Ectodermal cell (in vitro differentiated cells): ENCODE measurements at regions not wholly inside any gene's neighbourhood (a gene's known extent, or its start where the extent isn't known, plus 50 kb on each side); places are given as distances from the start of the nearest gene placed in this dataset.

Experiments used
- H3K27ac ChIP-seq: 2 replicates; pipeline ENCODE4 v1.7.0; 2013; ENCODE audit warnings: mild to moderate bottlenecking, low read depth, low read length; ENCODE audit not compliant: insufficient read depth, poor library complexity, severe bottlenecking
- H3K27me3 ChIP-seq: 2 replicates; pipeline ENCODE4 v1.7.0; 2013; ENCODE audit warnings: mild to moderate bottlenecking, low read length; ENCODE audit not compliant: insufficient read depth, control insufficient read depth, poor library complexity, severe bottlenecking
- H3K36me3 ChIP-seq: one replicate; pipeline ENCODE4 v1.7.0; 2013; ENCODE audit warnings: low read length; ENCODE audit not compliant: control insufficient read depth, insufficient read depth
- H3K4me1 ChIP-seq: one replicate; pipeline ENCODE4 v1.7.0; 2013; ENCODE audit warnings: low read length; ENCODE audit not compliant: control insufficient read depth, insufficient read depth
- H3K4me3 ChIP-seq: 2 replicates; pipeline ENCODE4 v1.7.0; 2013; ENCODE audit warnings: low read depth, low read length, control low read depth; ENCODE audit not compliant: insufficient read depth
- H3K9me3 ChIP-seq: 2 replicates; pipeline ENCODE4 v1.7.0; 2013; ENCODE audit warnings: mild to moderate bottlenecking, low read length, moderate library complexity; ENCODE audit not compliant: control insufficient read depth
- WGBS, 2 experiments: methylation state at CpG; one replicate each; pipeline ENCODE4 v1.1.7; 2013; ENCODE audit warnings: missing lambda C conversion rate in 2 of 2; 5-methylcytosine and 5-hydroxymethylcytosine counted together

DNA sequence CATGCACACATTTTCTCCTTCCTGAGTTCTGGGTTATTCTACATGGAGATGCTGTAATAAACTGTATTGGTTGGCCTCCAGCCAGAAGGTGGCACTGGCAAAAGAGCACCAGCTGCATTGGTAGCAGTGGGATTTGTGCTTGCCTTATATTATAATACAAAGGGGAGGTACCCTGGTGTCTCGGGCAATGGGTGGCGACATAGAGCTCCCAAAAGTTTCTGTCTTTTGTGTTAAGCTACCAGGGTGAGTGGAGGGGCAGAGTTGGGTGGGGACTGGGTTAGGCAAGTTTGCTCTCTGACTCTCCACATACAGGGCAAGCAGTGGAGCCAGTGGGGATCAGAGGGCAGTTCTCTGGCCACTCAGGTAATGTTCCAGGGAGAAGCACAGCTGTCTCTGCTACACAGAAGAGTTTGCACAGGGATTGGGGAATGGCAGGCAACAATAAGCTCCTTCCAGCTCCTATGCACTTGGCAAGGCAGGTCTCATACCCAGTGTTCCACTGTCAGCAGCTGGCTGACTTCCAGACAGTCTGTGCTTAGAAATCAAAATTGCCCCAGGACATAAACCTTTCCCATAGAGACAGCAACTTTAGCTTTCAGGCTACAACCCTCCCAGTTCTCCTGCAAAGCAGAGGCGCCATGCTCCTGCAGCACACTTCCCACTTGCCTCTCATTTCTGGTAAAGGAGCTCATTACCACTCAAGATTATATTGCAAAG is 463.9 kb upstream of the PCDH7 start:
- H3K4me1 ChIP-seq, result no peaks in the 10 kb centered on the region
- no peak overlapping the region for H3K4me3 ChIP-seq
- no peak overlapping the region for H3K27ac ChIP-seq
- H3K9me3 ChIP-seq, result no peaks in the 10 kb centered on the region
- no peaks in the 10 kb centered on the region for H3K36me3 ChIP-seq
- no peaks in the 10 kb centered on the region for H3K27me3 ChIP-seq
- WGBS, 2 experiments, result 90 to 93% methylated on average over 3 of the region's 3 CpGs

DNA sequence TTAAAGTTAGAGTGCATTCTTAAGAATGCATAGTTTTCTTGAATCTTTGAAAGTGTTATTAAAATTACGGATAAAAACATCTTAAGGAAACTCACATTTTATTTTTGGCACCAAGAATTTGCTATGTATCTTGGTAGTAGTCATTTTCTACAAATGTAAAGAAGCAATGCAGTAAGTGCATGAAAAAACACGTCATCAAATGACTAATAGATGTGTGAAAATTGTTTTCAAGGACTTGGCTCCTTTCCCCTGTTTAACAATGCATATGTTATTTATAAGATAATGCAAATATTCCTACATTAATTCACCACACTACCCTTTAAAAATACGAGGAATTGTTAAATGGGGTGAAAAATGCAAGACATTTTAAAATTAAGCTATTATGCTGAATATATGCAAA is 461.2 kb upstream of the PCDH7 start:
- H3K4me3 ChIP-seq, result no peak overlapping the region
- H3K9me3 ChIP-seq, result no peaks in the 10 kb centered on the region
- no peaks in the 10 kb centered on the region for H3K4me1 ChIP-seq
- no peaks in the 10 kb centered on the region for H3K27me3 ChIP-seq
- no peaks in the 10 kb centered on the region for H3K36me3 ChIP-seq
- WGBS, 2 experiments, result 87% methylated on average over 2 of the region's 3 CpGs; no CpG with 5 or more reads in 1 of the 2 experiments
- H3K27ac ChIP-seq, result no peak overlapping the region

DNA sequence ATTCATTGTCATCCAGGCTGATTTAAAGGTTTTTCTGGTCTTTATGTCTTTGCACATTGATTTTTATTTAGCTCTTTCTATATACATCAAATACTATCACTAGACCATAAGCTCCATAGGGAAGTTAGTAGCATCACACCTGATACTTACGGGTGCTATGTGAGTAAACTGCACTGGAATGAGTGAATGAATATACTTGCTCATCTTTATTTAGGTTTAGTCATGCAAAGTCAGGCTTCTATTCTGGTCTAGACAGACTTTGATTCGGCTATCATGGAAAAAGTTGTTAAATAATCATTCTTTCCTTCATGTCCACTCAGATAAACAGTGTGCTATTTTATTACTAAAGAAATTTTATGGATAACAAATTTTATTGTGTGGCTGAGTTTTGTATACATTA is 457.8 kb upstream of the PCDH7 start:
- Histone ChIP-seq H3K4me1 (no peaks in the 10 kb centered on the region), H3K9me3 (no peaks in the 10 kb centered on the region), H3K4me3 (no peak overlapping the region), H3K27ac (no peak overlapping the region), H3K27me3 (no peaks in the 10 kb centered on the region), H3K36me3 (no peaks in the 10 kb centered on the region)
- WGBS, 2 experiments, result 87 to 89% methylated on average over 1 to 2 of the region's 2 CpGs

DNA sequence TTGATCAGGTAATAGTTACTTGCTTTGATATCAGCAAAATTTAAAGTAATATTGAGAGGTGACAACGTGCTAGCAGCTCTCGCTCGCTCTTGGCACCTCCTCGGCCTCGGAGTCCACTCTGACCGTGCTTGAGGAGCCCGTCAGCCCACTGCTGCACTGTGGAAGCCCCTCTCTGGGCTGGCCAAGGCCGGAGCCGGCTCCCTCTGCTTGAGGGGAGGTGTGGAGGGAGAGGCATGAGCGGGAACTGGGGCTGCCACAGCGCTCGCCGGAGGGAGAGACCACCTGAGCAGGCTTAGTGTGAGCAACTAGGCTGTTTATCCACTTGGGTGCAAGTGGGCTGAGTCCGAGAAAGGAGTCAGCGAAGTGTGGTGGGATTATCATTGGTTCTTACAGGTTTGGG is 455.7 kb upstream of the PCDH7 start:
- Histone ChIP-seq H3K27ac (no peak overlapping the region), H3K36me3 (no peaks in the 10 kb centered on the region), H3K4me1 (no peaks in the 10 kb centered on the region), H3K4me3 (no peak overlapping the region), H3K9me3 (no peaks in the 10 kb centered on the region), H3K27me3 (no peaks in the 10 kb centered on the region)
- 94 to 96% methylated on average over 15 of the region's 15 CpGs for WGBS, 2 experiments

DNA sequence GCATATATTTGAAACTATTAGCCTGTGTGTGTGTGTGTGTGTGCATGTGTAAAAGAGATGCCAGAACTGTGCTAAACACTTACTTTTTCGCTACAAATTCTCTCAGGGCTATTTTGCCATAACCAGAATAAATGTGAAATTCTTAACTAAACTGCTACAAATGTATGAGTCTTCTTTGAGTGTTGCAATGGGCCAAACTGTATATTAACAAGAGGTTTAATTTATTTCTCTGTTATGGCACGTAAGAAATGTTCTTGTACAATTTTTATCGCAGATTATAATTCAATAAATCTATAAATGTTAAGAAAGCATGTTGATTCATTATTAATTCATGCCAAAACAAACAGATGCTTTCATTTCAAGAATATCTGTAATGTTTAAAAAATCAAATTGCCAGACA is 454.5 kb upstream of the PCDH7 start:
- WGBS, 2 experiments, result 100% methylated on average over 1 of the region's 3 CpGs; no CpG with 5 or more reads in 1 of the 2 experiments
- H3K4me1 ChIP-seq, result no peaks in the 10 kb centered on the region
- H3K27me3 ChIP-seq, result no peaks in the 10 kb centered on the region
- H3K9me3 ChIP-seq, result no peaks in the 10 kb centered on the region
- no peaks in the 10 kb centered on the region for H3K36me3 ChIP-seq
- H3K27ac ChIP-seq, result no peak overlapping the region
- H3K4me3 ChIP-seq, result no peak overlapping the region

DNA sequence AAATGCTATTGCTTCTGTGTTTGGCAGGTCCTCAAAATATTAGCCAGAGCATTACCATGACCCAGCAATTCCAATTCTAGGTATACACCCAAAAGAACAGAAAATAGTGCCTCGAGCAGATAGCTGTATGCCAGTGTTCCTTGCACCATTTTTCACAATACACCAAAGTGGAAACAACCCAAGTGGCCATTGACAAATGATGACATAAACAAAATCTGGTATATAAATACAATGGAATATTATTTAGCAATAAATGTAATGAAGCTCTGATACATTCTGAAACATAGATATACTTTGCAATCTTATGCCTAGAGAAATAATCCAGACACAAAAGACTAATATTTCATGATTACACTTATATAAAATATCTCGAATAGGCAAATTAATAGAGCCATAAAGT is 451.8 kb upstream of the PCDH7 start:
- Histone ChIP-seq H3K27ac (no peak overlapping the region), H3K4me1 (no peaks in the 10 kb centered on the region), H3K9me3 (no peaks in the 10 kb centered on the region), H3K27me3 (no peaks in the 10 kb centered on the region), H3K36me3 (no peaks in the 10 kb centered on the region), H3K4me3 (no peak overlapping the region)
- 85 to 90% methylated on average over 1 to 2 of the region's 2 CpGs for WGBS, 2 experiments

DNA sequence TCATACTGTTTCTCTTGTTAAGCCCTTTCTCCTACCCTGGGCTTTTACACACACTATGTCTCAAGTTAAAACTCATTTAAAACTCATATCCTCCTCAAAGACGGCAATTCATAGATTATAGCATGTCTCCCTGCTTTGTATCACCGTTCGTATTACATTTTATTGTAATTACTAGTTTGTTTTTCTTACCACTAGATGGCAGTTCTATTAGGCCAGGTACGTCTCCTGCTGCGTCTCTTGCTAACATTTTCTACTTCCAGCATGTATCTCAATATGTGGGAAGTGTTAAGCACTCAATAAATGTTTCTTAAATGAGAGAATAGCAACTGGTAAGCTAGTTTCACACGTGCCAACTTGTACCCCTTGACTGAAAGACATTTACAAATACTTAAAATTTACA is 450.3 kb upstream of the PCDH7 start:
- Histone ChIP-seq H3K27me3 (no peaks in the 10 kb centered on the region), H3K4me1 (no peaks in the 10 kb centered on the region), H3K9me3 (no peaks in the 10 kb centered on the region), H3K36me3 (no peaks in the 10 kb centered on the region), H3K27ac (no peak overlapping the region), H3K4me3 (no peak overlapping the region)
- WGBS, 2 experiments, result 67 to 68% methylated on average over 3 to 6 of the region's 6 CpGs

DNA sequence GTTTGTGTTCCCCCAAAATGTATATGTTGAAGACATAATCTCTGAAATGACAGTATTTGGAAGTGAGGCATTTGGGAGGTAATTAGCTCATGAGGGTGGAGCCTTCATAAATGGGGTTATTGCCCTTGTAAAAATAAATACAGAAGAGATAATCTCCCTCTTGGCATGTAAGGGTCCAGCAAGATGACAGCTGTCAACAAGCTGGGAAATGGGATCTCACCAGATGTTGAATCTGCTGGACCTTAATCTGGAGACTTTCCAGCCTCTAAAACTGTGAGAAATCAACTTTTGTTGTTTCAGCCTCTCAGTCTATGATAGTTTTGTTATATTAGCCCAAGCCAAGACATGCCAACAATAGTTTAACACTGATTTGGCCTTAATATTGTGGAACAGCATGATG is 438.2 kb upstream of the PCDH7 start:
- no peaks in the 10 kb centered on the region for H3K9me3 ChIP-seq
- no peaks in the 10 kb centered on the region for H3K36me3 ChIP-seq
- H3K4me3 ChIP-seq, result no peak overlapping the region
- H3K27ac ChIP-seq, result no peak overlapping the region
- H3K4me1 ChIP-seq, result no peaks in the 10 kb centered on the region
- no peaks in the 10 kb centered on the region for H3K27me3 ChIP-seq

DNA sequence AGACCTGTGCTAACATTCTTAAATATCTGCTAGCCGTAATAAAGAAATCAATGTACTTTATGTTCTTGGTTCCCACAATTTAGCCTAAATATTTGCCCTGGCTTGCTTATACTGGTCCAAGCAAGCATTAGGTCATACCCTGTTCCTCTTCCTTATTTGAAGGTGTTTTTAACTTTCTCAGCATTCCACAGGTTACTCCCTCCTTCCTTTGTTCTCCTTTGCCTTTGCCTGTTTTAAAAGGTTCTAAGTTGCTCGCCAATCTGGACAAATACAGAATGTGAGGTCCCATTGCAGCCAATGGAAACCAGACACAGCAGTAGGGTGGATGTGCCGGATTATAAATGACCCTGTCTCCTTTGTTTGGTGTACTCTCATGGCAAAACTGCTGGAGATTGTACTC is 436.8 kb upstream of the PCDH7 start:
- 94 to 95% methylated on average over 3 of the region's 3 CpGs for WGBS, 2 experiments
- Histone ChIP-seq H3K36me3 (no peaks in the 10 kb centered on the region), H3K27me3 (no peaks in the 10 kb centered on the region), H3K27ac (no peak overlapping the region), H3K4me3 (no peak overlapping the region), H3K9me3 (no peaks in the 10 kb centered on the region), H3K4me1 (no peaks in the 10 kb centered on the region)

DNA sequence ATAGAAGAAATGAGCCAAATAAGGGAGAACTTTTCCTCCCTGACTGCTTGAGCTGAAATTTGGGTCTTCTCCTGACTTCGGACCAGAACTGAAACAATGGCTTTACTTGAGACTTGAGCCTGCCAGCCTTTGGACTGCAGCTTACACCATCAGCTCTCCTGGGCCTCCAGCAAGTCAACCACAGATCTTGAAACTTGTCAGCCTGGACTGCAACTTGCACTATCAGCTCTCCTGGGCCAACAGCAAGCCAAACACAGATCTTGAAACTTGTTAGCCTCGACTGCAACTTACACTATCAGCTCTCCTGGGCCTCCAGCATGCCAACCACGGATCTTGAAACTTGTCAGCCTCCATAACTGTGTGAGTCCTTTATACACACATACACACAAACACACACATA is 425.9 kb upstream of the PCDH7 start:
- H3K9me3 ChIP-seq, result no peaks in the 10 kb centered on the region
- 90 to 92% methylated on average over 3 of the region's 3 CpGs for WGBS, 2 experiments
- no peaks in the 10 kb centered on the region for H3K27me3 ChIP-seq
- H3K4me1 ChIP-seq, result no peaks in the 10 kb centered on the region
- no peak overlapping the region for H3K27ac ChIP-seq
- no peaks in the 10 kb centered on the region for H3K36me3 ChIP-seq
- no peak overlapping the region for H3K4me3 ChIP-seq

DNA sequence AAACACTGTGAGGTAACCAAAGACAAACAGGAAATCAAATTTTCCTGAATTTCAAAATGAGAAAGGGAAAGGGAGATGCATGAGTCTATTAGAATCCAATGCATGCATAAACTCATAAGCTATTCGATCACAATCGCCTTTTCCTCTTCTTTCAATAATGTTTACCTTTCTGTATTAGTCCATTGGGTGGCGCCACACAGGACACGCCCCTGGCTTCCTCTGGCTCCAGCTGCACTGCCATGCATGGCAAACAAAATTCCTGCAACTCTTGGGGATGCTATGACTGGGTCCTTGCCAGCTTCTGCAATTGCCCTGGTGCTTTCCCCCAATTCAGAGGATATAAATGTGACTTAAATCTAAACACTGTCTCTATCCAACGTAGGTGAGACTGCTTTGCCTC is 424.5 kb upstream of the PCDH7 start:
- WGBS, 2 experiments, result 91 to 93% methylated on average over 5 of the region's 5 CpGs
- no peaks in the 10 kb centered on the region for H3K4me1 ChIP-seq
- H3K27me3 ChIP-seq, result no peaks in the 10 kb centered on the region
- H3K27ac ChIP-seq, result no peak overlapping the region
- H3K36me3 ChIP-seq, result no peaks in the 10 kb centered on the region
- no peak overlapping the region for H3K4me3 ChIP-seq
- H3K9me3 ChIP-seq, result no peaks in the 10 kb centered on the region
